Neuronal stem cell (in vitro differentiated cells): ENCODE measurements at regions not wholly inside any gene's neighbourhood (a gene's known extent, or its start where the extent isn't known, plus 50 kb on each side); places are given as distances from the start of the nearest gene placed in this dataset.
A peak's percentile ranks its signal among the peaks of the same experiment; 100 is the strongest.

ENCODE experiments used
- DNase-seq: peaks from one replicate; pipeline ENCODE4 v3.0.0-alpha.2; 2013; ENCODE audit warnings: low spot score
- H2AFZ ChIP-seq: one replicate; pipeline ENCODE4 v1.6.1; 2013; ENCODE audit warnings: mild to moderate bottlenecking, low read length, inconsistent platforms
- H2AK5ac ChIP-seq: 2 replicates; pipeline ENCODE4 v1.6.1; 2013; ENCODE audit warnings: low read depth, mild to moderate bottlenecking, inconsistent platforms, low read length, moderate library complexity, mixed read lengths
- H2BK120ac ChIP-seq: 2 replicates; pipeline ENCODE4 v1.6.1; 2013; ENCODE audit warnings: low read depth, mild to moderate bottlenecking, inconsistent platforms, low read length, moderate library complexity, mixed read lengths
- H2BK12ac ChIP-seq: one replicate; pipeline ENCODE4 v1.6.1; 2013; ENCODE audit warnings: low read length, inconsistent platforms
- H2BK15ac ChIP-seq: 2 replicates; pipeline ENCODE4 v1.6.1; 2013; ENCODE audit warnings: mild to moderate bottlenecking, low read length, inconsistent platforms, mixed read lengths
- H2BK5ac ChIP-seq: one replicate; pipeline ENCODE4 v1.6.1; 2013; ENCODE audit warnings: inconsistent platforms, mild to moderate bottlenecking, low read length, moderate library complexity
- H3K14ac ChIP-seq: one replicate; pipeline ENCODE4 v1.6.1; 2013; ENCODE audit warnings: low read length, inconsistent platforms
- H3K18ac ChIP-seq: 2 replicates; pipeline ENCODE4 v1.6.1; 2013; ENCODE audit warnings: low read length, inconsistent platforms
- H3K23ac ChIP-seq: 2 replicates; pipeline ENCODE4 v1.6.1; 2013; ENCODE audit warnings: low read depth, mild to moderate bottlenecking, mixed read lengths, low read length, inconsistent platforms; ENCODE audit not compliant: poor library complexity
- H3K27ac ChIP-seq: replicated peaks from 3 replicates; pipeline ENCODE4 v1.5.1; 2013; ENCODE audit warnings: low read length, inconsistent platforms
- H3K27me3 ChIP-seq, 3 experiments: 2 replicates each; pipeline ENCODE4 v1.6.1; 2013; ENCODE audit warnings: low read length in 3 of 3, mild to moderate bottlenecking in 2 of 3, inconsistent platforms in 1 of 3, low read depth in 1 of 3, mixed read lengths in 1 of 3, moderate library complexity in 1 of 3; ENCODE audit not compliant: control insufficient read depth in 3 of 3, insufficient read depth in 3 of 3
- H3K36me3 ChIP-seq, 2 donors: replicated peaks in 1 of 2; 2 replicates each; pipeline ENCODE4 v1.6.1; 2013; ENCODE audit warnings: low read length in 2 of 2; ENCODE audit not compliant: control insufficient read depth in 2 of 2, insufficient read depth in 2 of 2
- H3K4ac ChIP-seq: 2 replicates; pipeline ENCODE4 v1.6.1; 2013; ENCODE audit warnings: inconsistent platforms, mild to moderate bottlenecking, low read length, moderate library complexity
- H3K4me1 ChIP-seq, 2 donors: 1 replicate in 1 of 2; 2 replicates in 1 of 2; pipeline ENCODE4 v1.6.1; 2013; ENCODE audit warnings: low read length in 2 of 2, low read depth in 1 of 2; ENCODE audit not compliant: control insufficient read depth in 2 of 2, insufficient read depth in 1 of 2
- H3K4me2 ChIP-seq: one replicate; pipeline ENCODE4 v1.6.1; 2013; ENCODE audit warnings: mild to moderate bottlenecking, low read length, inconsistent platforms; ENCODE audit not compliant: insufficient read depth, poor library complexity, severe bottlenecking
- H3K4me3 ChIP-seq, 2 donors: 2 replicates each; pipeline ENCODE4 v1.5.1; 2013; ENCODE audit warnings: low read length in 2 of 2, mild to moderate bottlenecking in 2 of 2, inconsistent platforms in 1 of 2, moderate library complexity in 1 of 2
- H3K79me1 ChIP-seq: one replicate; pipeline ENCODE4 v1.6.1; 2013; ENCODE audit warnings: low read depth, mild to moderate bottlenecking, inconsistent platforms, low read length, moderate library complexity
- H3K9ac ChIP-seq: one replicate; pipeline ENCODE4 v1.6.1; 2013; ENCODE audit warnings: mild to moderate bottlenecking, low read depth, low read length, inconsistent platforms; ENCODE audit not compliant: poor library complexity
- H3K9me3 ChIP-seq, 2 donors: replicated peaks in 1 of 2; 2 replicates each; pipeline versions ENCODE3 to v1.6.1; 2013; ENCODE audit warnings: low read length in 2 of 2, mild to moderate bottlenecking in 2 of 2, inconsistent platforms in 1 of 2, low read depth in 1 of 2, mixed read lengths in 1 of 2, moderate library complexity in 1 of 2; ENCODE audit not compliant: control insufficient read depth in 2 of 2, insufficient read depth in 1 of 2
- H4K8ac ChIP-seq: one replicate; pipeline ENCODE4 v1.6.1; 2013; ENCODE audit warnings: low read depth, mild to moderate bottlenecking, inconsistent platforms, low read length, moderate library complexity
- H4K91ac ChIP-seq: one replicate; pipeline ENCODE4 v1.6.1; 2013; ENCODE audit warnings: low read length, low read depth, mild to moderate bottlenecking, inconsistent platforms; ENCODE audit not compliant: poor library complexity
- WGBS, 2 donors: extraction: QIAGEN DNeasy Blood & Tissue Kit; methylation state at CpG; one replicate each; pipeline ENCODE4 v1.1.7; 2013; ENCODE audit warnings: missing lambda C conversion rate in 2 of 2, mixed read lengths in 1 of 2; ENCODE audit not compliant: insufficient read length in 2 of 2, insufficient replicate concordance in 1 of 2; ENCODE audit errors: extremely low coverage in 2 of 2; 5-methylcytosine and 5-hydroxymethylcytosine counted together

DNA sequence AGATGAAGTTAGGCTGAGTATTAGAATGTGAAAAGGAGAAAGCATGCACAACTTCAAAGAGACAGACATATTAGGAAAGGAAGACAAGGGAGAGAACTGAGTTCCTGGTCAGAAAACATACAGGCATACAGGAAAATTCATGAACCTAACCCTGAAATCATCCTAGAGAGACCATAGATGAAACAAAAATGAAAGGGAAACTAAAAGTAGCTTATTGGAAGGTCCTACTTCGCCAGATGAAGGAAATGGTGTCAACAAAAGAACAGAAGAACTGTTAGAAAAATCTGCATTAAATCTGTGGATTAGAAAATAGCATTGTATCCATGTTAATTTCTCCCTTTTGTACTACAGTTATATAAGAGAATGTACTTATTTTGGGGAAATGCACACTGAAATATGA lies 169.0 kb upstream of the UFM1 start:
- Histone ChIP-seq H2AFZ (peak overlapping the region; percentile 49), H3K9me3 (no peaks in the 10 kb centered on the region), H3K27me3 (no peaks in the 10 kb centered on the region), H3K9ac (no peak overlapping the region), H3K4me1 (no peaks in the 10 kb centered on the region), H2BK15ac (no peak overlapping the region), H3K36me3 (no peaks in the 10 kb centered on the region), H3K4ac (no peak overlapping the region), H2BK120ac (no peak overlapping the region), H3K4me2 (no peak overlapping the region), H3K4me3 (no peak overlapping the region), H3K27ac (no peak overlapping the region), H2BK12ac (no peak overlapping the region), H3K23ac (no peak overlapping the region), H3K18ac (no peak overlapping the region), H4K91ac (no peak overlapping the region), H2AK5ac (no peak overlapping the region), H2BK5ac (no peak overlapping the region), H3K14ac (no peak overlapping the region), H3K79me1 (no peaks in the 10 kb centered on the region), H4K8ac (no peak overlapping the region)
- no peak for DNase-seq
- no CpG with 5 or more reads among the region's 1 CpG for WGBS, 2 donors

- no peak overlapping the region for H3K9ac ChIP-seq
- no peak overlapping the region for H3K4me2 ChIP-seq
- H3K9me3 ChIP-seq: no peaks in the 10 kb centered on the region
- no peak overlapping the region for H3K18ac ChIP-seq
- no peak for DNase-seq
- H4K8ac ChIP-seq: no peak overlapping the region
- H2AK5ac ChIP-seq: no peak overlapping the region
- H4K91ac ChIP-seq: no peak overlapping the region
- no peak overlapping the region for H3K23ac ChIP-seq
- H2BK15ac ChIP-seq: no peak overlapping the region
- H3K79me1 ChIP-seq: no peaks in the 10 kb centered on the region
- no peak overlapping the region for H2AFZ ChIP-seq
- no peaks in the 10 kb centered on the region for H3K4me1 ChIP-seq
- no peaks in the 10 kb centered on the region for H3K36me3 ChIP-seq
- no peaks in the 10 kb centered on the region for H3K27me3 ChIP-seq
- no peak overlapping the region for H2BK120ac ChIP-seq
- no peak overlapping the region for H2BK5ac ChIP-seq
- WGBS, 2 donors: no CpG with 5 or more reads among the region's 1 CpG
- no peak overlapping the region for H3K27ac ChIP-seq
- H3K14ac ChIP-seq: no peak overlapping the region
- H2BK12ac ChIP-seq: no peak overlapping the region
- no peak overlapping the region for H3K4me3 ChIP-seq
- no peak overlapping the region for H3K4ac ChIP-seq
These were observed 169.5 kb upstream of the UFM1 start for GRCh38 chr13:38180126-38180525.

GRCh38 chr13:38176664-38177063 lies 173.0 kb upstream of the UFM1 start:
- H3K14ac ChIP-seq: no peak overlapping the region
- H3K4me1 ChIP-seq: no peaks in the 10 kb centered on the region
- H2BK120ac ChIP-seq: no peak overlapping the region
- no peak overlapping the region for H2BK15ac ChIP-seq
- peak overlapping the region; percentile 8 for H3K18ac ChIP-seq
- H3K9ac ChIP-seq: no peak overlapping the region
- no peak overlapping the region for H2BK12ac ChIP-seq
- H2BK5ac ChIP-seq: no peak overlapping the region
- H2AK5ac ChIP-seq: no peak overlapping the region
- H3K23ac ChIP-seq: no peak overlapping the region
- H3K36me3 ChIP-seq: no peaks in the 10 kb centered on the region
- no peak overlapping the region for H3K4me2 ChIP-seq
- no peak overlapping the region for H3K4ac ChIP-seq
- no peaks in the 10 kb centered on the region for H3K79me1 ChIP-seq
- no peak for DNase-seq
- no peak overlapping the region for H4K8ac ChIP-seq
- H3K27me3 ChIP-seq: no peaks in the 10 kb centered on the region
- H3K4me3 ChIP-seq: no peak overlapping the region
- no peaks in the 10 kb centered on the region for H3K9me3 ChIP-seq
- H2AFZ ChIP-seq: no peak overlapping the region
- no peak overlapping the region for H4K91ac ChIP-seq
- H3K27ac ChIP-seq: no peak overlapping the region

DNA sequence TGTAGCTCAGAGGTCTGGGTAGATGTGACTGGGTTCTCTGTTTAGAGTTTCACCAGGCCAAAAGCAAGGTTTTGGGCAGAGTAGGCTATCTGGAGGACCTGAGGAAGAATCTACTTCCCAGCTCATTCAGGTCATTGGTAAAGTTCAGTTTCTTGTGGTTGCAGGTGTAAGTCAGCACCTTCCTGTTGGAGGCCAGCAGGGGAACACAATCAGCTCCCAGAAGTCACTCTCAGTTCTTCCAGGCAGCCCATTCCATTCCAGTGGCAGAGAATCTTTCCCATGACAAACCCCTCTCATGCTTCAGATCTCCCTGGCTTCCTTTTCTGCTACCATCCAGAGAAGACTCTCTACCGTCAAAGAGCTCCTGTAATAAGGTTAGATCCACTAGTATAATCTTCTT lies 176.2 kb upstream of the UFM1 start:
- Histone ChIP-seq H3K27me3 (no peaks in the 10 kb centered on the region), H2BK12ac (no peak overlapping the region), H3K4ac (no peak overlapping the region), H2BK15ac (no peak overlapping the region), H3K79me1 (no peaks in the 10 kb centered on the region), H3K4me3 (no peak overlapping the region), H3K14ac (no peak overlapping the region), H2AFZ (no peak overlapping the region), H3K23ac (no peak overlapping the region), H3K4me2 (no peak overlapping the region), H3K4me1 (no peaks in the 10 kb centered on the region), H3K27ac (no peak overlapping the region), H3K9me3 (no peaks in the 10 kb centered on the region), H4K8ac (no peak overlapping the region), H3K9ac (no peak overlapping the region), H4K91ac (no peak overlapping the region), H3K18ac (no peak overlapping the region), H2BK5ac (no peak overlapping the region), H3K36me3 (no peaks in the 10 kb centered on the region), H2BK120ac (no peak overlapping the region), H2AK5ac (no peak overlapping the region)
- WGBS, 2 donors: no CpG with 5 or more reads among the region's 1 CpG
- no peak for DNase-seq
